HG03139 (cell line): ENCODE measurements at regions not wholly inside any gene's neighbourhood (a gene's known extent, or its start where the extent isn't known, plus 50 kb on each side); places are given as distances from the start of the nearest gene placed in this dataset.
"Not testable (repeated sequence)": the region's sequence is repeated elsewhere in the genome, so short reads cannot be mapped to it uniquely, and the experiment has no call there.

Experiments used
- ATAC-seq: cut with Tn5 transposase; IDR thresholded peaks from one replicate; pipeline ENCODE4 v1.9.1; 2021; ENCODE audit not compliant: unreplicated experiment

DNA sequence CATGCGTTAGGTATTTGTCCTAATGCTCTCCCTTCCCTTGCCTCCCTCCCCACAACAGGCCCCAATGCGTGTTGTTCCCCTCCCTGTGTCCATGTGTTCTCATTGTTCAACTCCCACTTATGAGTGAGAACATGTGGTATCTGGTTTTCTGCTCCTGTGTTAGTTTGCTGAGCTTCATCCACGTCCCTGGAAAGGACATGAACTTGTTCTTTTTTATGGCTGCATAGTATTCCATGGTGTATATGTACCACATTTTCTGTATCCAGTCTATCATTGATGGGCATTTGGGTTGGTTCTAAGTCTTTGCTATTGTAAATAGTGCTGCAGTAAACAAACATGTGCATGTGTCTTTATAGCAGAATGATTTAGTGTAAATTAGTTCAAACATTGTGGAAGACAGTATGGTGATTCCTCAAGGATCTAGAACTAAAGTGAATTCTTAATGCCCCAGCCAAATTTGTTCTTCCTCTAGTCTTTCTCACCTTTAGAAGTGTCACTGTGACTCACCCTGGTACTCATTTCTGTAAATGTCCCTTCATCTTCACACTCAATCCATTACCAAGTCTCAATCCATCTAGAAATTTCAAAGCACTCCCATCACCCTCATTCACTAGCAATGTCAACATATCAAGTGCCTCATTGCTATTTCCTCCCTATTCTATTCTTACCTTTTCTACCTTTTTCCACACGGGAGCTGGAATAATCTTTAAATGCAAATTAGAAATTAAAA lies 123.9 kb downstream of the MREG start:
- not testable (repeated sequence) for ATAC-seq

DNA sequence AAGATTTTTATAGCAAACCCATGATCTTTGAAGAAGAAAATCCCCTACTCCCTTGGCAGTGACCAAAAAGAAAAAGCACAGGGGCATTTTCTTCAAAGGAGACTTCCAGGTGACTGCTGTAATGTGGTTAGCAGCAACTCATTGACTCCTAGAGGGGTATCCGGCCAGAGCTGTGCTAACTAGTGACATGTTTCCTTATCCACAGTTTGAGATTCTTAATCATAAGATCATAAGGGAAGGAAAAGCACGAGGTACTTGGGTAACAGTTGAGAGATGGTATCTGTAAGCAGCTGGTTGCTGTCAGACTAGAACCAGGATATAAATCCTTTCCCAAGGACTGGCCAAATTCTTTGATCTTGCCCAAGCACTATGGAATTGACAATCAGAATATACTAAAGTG lies 124.7 kb downstream of the MREG start:
- ATAC-seq, result no peak

DNA sequence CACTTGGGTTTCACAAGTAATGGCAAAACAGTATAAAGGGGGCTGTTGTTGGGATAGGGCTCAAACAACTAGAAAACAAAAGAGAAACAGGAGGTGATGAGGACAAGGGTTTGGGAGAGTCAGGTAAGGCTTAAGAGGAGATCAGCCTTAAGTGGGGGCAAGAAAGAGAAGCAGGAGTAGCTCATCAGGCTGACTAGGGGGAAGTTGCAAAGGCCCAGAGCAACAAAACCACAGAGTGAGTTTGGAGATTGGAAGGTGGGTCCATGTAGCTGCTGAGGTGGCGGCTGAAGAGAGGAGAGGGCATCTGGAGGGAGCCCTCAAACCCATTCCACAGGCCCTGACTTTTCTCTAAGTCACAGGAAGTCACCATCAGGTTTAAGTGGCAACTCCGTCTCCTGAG lies 126.0 kb downstream of the MREG start:
- ATAC-seq, result no peak

DNA sequence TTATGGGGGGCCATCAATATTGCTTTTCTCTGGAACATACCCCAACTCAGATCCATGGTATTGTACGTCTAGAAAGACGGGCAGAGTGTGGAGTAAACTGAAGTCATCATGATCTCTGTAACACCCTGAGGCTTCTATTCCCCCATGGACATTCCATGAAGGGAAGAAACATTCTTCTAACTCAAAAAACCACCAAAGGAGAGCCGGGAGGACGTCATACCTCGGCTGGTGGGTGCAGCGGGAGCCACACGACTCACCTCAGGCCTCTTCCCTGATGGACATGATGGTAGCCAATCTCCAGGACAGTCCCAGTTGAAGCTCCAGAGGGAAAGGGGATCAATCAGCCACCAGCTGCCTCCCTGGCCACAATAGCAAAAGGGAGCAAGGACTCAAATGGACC lies 127.3 kb downstream of the MREG start:
- no peak for ATAC-seq

DNA sequence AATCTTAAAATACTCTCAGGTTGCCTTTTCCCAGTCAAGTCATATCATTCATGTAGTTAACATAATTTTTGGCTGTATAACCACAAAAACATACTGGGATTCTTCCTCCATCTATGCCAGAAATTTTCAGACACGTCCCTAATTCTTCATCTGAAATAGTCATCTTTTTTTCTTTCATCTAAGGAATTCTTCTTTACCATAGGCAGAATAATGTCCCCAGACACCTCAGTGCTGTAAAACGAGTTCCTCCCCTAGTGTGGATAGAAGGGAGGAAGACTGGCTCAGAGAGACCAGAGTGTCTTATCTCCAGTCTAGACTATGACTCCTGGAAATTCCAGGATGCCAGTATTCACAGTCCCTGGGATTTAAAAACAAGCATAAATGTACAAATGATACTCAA lies 127.8 kb downstream of the MREG start:
- ATAC-seq, result no peak

DNA sequence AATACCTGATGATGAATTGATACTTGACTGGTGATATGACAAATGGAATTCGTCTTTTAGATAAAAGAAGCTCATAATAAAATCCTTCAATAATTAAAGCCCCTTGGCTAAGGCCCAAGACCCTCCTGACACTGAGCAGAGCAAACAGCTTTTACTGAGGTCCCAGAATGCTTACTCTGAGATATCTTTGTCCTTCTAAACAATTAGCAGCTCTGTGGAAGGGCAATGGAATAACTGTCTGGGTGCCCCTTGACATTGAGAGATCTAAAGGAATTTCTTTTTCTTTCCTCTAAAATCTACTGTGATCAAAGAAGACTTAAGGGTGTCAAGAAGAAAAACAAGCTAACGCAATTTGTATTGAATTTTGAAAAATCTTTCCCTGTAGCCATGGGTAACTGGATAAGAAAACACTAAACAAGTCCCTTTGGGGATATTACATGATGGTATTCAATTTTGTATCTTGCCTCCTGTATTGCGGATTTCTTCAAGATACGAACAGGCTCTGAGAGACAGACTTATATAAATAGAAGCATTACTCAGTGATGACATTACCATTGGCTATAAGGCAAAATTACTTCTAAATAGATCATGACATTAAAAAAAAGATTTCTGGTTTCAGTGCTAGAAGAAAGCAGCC lies 128.8 kb downstream of the MREG start:
- no peak for ATAC-seq

DNA sequence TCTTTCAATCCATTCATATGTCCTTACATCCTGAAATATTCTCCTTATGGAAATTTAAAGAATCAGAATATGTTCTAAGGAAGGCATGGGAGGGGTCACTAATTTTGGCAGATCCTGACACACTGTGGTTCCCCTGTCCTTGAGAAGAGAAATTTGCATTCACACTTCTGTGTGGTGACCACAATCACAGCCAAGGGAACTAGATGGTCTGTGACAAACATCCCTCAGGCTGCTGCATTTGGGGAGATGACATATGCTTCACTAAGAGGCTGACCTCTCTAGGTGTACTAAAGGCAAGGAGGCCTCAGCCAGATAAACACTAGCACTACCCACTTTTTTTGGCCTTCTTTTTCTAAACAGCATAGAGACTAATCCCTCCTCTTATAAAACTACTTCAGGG lies 129.6 kb downstream of the MREG start:
- ATAC-seq, result peak; percentile 83

DNA sequence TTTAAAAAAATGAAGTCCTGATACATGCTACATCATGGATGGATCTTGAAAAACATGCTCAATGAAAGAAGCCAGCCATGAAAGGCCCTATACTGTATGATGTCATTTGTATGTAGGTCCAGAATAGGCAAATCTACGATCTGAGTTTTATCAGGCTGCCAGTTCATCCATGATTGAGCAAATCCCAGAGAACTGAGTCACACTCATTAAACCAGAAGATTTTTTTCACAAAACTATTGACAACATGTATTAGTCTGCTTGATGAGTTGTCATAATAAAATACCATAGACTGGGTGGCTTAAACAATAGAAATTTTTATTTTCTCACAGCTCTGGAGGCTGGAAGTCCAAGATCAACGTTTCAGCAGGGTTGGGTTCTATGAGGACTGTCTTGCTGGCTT lies 130.7 kb downstream of the MREG start:
- ATAC-seq, result no peak

DNA sequence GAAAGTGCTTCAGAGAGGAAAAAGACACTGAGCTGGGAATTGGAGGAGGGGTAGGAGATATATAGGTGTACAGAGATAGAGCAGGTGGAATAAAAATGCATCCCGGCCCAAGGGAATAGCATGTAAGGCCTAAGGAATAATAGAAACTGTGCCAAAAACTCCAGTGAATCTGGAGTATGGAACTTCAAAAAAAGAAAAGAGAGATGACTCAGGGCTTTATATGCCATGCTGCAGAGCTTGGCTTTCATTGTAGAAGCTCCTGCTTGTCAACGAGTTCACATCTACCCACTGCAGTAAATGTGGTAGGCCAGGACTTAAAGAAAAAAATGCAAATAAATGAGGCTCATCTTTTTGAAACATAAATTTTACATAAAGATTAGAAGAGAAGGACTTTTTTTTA lies 131.8 kb downstream of the MREG start:
- no peak for ATAC-seq

DNA sequence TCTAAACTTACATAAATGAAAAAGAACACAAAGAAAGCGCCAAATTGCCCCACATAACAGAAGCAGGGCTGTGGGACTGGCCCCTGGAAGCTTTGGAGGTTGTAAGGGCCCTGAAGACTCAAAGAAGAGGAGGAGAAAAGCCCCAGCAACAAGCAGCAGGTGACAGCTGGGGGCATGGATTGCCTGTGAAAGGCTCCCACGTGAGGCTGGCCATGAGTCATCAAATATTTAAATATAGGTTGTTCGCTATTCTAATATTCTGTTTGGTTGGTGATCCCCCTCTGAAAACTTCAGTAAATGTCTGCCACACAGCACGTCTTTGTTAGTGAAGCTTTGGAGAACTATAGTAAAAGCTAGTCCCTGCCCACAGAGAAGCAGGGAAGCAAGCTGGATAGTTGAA lies 132.4 kb downstream of the MREG start:
- peak; percentile 38 for ATAC-seq

DNA sequence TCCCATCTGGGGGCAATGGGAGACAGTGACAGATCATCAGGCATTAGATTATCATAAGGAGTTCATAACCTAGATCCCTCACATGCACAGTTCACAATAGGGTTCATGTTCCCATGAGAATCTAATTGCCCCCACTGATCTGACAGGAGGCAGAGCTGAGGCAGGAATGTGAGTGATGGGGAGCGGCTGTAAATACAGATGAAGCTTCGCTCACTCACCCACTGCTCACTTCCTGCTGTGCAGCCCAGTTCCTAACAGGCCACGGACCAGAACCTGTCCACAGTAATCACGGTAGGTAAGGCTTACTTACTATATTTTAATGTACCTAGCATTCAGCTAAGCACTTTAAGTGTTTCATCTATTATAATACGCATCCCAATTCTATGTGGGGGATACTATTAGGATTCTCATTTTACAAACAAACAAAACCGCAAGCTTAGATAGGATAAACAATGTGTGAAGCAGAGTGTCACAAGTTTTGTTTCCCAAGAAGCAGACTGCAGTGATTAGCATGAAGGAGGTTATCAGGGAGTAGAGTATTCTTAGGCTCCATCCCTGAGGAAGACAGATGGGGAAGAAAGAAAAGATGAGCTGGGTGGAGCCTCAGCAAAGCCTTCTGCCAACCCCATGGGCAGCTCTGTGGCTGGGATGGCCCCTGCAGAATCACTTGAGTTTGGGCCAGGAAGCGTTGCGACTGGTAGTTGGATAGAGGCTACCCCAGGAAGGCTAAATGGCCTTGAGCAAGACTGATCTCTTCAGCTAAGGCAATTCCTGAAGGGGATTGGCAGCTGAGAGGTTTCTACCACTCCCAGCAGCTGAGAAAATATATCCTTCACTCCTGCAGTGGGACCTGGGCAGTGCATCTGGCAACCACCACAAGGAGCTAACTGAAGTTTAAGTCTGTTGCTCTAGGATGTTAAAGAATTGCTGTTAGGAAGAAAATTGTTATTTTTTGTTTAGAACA lies 133.1 kb downstream of the MREG start:
- ATAC-seq, result no peak

DNA sequence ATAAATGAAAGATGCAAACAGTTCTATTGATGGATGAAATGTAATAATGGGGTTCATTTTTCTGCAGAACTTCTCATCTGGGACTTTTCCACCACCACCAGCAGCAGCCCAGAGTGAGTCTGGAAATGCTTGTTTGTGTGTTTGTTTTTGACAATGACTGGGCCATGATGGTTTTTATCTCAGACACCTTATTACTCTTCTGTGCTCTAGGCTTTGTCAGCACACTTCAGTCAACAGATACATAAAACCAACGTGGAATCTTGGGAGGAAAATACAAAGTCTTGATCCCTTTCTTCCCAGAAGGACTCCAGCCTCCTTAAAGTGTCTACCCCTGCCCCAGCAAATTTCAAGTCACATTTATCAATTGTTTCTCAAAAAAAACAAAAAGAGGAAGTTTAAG lies 134.0 kb downstream of the MREG start:
- ATAC-seq, result no peak

DNA sequence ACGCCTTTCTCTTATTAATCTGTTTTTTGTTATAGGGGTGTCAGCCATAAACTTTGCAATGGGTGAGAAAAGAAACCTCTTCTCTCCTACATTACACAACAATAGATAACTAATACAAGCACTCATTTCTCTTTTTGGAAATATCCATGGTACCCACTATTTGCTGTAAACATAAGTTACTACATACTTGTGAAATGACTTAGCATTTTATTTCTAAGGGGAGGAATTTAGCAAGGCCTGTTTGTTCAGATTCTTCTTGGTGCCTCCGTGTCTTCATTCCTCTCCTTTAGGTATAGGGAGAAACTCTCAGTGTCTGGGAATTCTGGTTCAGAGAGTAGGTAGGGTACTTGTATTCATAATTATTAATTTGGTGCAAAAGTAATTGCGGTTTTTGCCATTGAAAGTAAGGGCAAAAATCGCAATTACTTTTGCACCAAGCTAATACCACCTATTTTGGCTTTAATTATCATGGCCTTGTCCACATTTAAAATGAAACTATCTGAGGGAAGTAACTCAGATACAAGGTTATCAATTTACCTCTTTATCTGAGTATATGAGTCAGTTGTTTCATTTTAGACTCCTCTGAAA lies 134.8 kb downstream of the MREG start:
- no peak for ATAC-seq

DNA sequence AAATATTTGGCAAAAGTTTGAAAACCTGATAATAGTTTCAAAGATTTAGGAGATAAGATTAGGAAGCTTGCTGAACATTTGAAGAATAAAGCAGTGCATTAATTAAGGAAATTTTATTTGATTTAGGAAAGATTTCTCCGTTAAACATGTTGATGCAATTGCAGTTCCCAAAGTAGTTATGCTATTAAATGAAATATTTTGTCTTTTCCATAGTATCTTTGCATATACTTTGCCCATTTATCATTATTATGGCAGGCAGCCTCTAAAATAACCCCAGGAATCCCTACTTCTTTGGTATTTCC lies 136.5 kb downstream of the MREG start:
- no peak for ATAC-seq

DNA sequence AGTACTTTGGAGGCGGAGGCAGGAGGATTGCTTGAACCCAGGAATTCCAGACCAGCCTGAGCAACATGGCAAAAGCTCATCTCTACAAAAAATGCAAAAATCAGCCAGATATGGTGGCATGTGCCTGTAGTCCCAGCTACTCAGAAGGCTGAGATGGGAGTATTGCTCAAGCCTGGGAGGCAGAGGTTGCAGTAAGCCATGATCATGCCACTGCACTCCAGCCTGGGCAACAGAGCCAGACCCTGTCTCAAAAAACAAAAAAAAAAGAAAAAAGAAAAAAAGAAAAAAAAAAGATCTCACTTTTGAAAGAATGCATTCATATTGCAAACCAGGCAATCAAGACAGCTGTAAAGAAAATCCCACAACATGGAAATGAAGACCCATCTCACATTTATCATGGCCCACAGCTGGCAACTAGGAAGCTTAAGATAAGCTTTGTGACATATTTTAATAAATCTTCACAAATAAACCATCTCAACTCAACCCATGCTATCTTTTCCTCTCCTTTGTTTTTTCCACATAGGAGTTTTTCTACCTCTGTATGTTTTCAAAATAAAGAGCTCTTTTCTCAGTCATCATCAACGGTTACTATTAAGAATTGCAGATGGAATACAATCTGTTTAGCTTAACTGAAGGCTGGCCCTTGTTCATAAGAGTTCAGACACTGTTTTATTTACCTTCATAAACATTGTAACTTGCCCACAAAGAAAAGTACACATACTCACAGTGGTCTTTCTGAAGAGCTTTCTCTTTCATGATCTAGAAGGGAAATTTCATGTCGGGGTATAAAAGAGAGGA lies 137.0 kb downstream of the MREG start:
- ATAC-seq, result no peak

DNA sequence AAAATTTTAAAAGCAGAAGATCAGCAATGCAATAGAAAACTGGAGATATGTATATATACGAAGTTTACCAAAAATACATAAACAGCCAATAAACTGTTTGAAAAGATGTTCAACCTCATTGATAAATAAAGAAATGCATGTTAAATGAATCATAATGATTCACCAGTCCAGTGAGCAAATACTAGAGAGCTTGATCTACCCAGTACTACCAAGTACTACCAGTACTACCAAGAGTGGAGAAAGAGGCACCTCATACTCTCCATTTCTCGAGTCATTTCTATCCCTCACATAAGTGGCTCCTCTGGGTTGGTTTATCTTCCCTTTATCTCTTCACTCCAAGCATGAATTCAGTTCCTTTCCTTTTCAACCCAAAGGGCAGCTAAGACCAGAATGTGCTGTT lies 138.9 kb downstream of the MREG start:
- no peak for ATAC-seq

DNA sequence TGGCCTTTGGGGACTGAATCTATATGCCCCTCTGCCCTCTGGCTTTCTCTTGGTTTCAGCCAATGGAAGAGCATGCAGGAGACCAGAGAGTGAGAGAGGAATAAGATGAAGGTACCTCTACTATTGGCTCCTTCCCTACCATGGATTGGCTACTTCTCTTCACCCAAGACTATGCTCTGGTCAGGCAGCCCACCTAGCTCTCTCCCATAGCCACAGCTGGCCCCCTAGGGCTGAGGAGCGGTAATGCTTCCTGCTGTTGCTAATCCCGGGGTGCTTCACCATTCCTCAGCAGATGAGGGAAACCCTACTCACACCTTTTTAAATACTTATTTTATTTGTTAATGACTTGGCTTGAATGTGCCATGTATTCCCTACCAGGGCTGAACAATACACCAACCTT lies 142.4 kb downstream of the MREG start:
- ATAC-seq, result peak; percentile 66

DNA sequence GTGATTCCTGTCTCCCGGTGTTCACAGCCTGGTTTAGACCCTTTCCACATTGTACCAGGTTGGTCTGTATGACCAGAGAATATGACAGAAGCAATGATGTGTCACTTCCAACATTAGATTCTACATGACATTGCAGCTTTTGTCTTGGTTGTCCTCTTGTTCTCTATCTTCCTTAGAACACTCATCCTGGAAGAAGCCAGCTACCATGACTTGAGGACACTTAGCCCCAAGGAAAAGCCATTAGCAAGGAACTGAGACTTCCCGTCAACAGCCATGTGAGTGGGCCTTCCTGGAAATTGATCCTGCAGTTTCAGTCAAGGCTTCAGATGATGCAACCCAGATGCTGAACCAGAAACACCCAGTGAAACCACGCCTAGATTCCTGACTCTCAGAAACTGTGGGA lies 143.3 kb downstream of the MREG start:
- ATAC-seq, result no peak

DNA sequence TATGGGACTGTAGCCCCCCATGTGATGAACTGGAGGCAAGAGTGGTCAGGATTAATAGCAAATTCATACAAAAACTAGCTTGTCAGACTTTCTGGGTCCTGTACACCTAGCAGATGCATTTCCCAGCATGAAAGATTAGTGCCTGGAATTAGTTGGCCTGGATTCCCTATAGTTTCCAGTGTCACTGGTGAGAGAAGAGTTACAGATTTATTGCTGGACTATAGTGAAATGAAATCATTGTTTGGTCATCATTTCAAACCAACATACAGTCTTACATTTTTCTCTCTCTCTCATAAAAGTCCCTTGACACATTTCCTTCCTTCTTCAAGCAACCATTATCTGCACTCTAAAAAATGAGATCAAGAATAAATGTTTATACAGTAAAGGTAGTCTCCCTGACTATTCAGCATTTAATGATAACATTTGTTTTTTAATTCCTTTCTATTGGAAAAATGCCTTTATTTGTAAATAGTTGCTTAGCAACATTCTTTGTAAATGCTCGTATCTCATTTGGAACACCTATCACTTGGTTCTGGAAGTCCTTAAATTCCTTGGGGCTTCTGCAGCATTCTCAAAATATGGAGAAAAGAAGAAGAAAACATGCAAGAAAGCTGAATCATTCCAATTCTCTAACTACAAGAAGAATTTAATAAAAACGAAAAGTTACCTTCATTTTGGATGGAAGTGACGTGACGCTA lies 144.4 kb downstream of the MREG start:
- no peak for ATAC-seq

DNA sequence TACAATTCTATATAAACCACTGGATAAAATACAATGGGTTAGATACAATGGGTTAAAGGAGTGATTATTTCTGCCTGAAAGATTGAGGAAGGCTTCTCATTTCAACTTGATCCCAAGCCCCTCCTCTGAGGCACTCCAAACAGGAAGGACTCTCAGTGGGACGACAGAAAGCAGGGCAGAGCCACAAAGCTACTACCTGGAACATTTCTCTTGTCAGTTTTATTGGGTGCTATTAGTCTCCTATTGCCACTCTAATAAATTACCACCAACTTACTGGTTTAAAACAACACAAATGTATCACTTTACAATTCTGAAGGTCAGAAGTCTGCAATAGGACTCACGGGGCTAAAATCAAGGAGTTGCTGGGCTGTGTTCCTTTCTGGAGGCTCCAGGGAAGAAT lies 146.7 kb downstream of the MREG start:
- ATAC-seq, result no peak
